Hypothalamus (tissue), 51 donors: ENCODE measurements at regions not wholly inside any gene's neighbourhood (a gene's known extent, or its start where the extent isn't known, plus 50 kb on each side); places are given as distances from the start of the nearest gene placed in this dataset.
"Not testable (repeated sequence)": the region's sequence is repeated elsewhere in the genome, so short reads cannot be mapped to it uniquely, and the experiment has no call there.

Source experiments
- DNase-seq, 51 donors: peaks; one replicate each; lab custom pipeline; 2025; lab: John Stamatoyannopoulos, UW

GRCh38 chr7:50920031-50920635 is 137.4 kb upstream of the GRB10 start:
- DNase-seq = no peak

DNA sequence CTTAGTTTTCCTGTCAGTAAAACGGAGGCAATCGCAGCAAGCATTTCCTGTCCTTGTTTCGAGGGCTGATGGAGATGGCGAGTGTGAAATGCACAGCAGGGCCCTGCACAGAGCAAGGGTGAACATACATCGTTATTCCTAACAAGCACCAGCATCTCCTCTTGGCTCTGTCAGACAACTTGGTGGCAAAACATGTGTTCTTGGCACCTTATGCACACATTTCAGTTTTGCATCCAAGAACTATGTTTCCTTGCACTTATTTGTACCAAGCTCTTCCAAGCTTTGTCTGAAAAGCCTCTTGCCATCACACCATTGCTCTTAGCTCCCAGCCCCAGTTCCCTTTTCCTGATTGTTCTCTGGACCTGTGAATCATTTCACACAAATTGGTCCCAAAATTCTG is 132.9 kb upstream of the GRB10 start:
- DNase-seq = no peak

- DNase-seq = no peak
Measured at GRCh38 chr7:50914460-50914859, 131.8 kb upstream of the GRB10 start.

- DNase-seq = no peak
Measured at GRCh38 chr7:50908628-50909290, 126.1 kb upstream of the GRB10 start.

DNA sequence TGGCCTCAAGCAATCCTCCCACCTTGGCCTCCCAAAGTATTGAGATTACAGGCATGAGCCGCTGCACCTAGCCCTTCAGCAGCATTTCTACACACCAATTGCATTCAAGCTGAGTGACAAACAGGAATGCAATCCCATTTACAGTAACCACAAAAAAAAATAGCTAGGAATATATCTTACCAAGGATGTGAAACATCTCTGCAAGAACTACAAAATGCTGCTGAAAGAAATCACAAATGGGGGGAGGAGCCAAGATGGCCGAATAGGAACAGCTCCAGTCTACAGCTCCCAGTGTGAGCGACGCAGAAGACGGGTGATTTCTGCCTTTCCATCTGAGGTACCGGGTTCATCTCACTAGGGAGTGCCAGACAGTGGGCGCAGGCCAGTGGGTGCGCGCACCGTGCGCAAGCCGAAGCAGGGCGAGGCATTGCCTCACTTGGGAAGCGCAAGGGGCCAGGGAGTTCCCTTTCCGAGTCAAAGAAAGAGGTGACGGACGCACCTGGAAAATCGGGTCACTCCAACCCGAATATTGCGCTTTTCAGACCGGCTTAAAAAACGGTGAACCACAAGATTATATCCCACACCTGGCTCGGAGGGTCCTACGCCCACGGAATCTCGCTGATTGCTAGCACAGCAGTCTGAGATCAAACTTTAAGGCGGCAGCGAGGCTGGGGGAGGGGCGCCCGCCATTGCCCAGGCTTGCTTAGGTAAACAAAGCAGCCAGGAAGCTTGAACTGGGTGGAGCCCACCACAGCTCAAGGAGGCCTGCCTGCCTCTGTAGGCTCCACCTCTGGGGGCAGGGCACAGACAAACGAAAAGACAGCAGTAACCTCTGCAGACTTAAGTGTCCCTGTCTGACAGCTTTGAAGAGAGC is 116.1 kb upstream of the GRB10 start:
- DNase-seq = not testable (repeated sequence)

GRCh38 chr7:50887061-50887460 is 104.4 kb upstream of the GRB10 start:
- not testable (repeated sequence) for DNase-seq

DNA sequence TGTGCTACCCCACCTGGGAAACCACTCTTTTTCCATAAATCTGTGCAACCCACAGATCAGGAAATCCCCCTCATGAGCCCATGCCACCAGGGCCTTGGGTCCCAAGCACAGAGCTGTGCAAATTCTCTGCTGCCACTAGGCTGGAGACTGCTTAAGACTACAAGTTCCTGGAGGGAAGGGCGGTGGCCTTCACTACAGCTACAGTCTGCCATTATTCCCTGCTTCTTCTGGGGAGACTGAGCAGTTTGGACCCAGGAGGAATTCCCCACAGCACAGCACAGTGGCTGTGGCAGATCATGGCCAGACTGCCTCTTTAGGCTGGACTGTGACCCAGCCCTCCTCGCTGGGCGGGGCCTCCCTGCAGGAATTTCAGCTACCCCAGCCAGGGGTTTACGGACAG is 89.7 kb upstream of the GRB10 start:
- DNase-seq = no peak

- DNase-seq = peak in 13 of 51 donors; percentile 3 to 61 (median 12)
Measured at GRCh38 chr7:50869108-50869725, 86.5 kb upstream of the GRB10 start.

DNA sequence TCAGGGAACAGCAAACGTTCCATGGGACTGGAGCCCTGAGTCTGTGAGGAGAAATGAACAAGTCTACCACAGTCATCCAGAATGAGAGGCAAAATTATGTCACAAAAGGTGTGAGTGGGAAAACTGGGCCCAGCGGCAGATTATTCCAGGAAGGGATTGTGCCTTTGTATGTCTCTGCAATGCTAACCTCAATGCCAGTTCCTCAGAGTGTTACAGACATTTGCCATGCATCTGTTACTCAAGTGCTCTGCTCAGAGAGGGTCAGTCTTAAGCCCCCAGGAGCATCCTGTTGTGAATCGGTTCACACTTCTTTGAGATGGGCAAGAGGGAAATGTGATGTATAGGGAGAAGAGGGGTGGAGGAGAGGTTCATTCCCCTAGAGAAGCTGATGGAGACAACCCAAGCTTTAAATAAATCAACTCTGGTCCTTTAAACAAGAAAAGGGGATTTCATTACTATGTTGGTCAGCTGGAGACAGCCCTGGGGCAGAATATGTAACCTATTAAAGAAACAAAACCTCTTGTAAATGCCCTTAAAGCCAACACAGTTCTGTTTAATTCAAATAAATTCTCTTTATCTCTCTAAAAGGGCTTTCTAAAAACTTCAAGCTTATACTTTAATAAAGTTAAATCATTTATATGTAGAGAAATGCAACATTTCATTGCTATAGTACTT is 85.9 kb upstream of the GRB10 start:
- DNase-seq = peak in 1 of 51 donors; percentile 2

- DNase-seq = no peak
Measured at GRCh38 chr7:50867034-50867356, 84.3 kb upstream of the GRB10 start.

DNA sequence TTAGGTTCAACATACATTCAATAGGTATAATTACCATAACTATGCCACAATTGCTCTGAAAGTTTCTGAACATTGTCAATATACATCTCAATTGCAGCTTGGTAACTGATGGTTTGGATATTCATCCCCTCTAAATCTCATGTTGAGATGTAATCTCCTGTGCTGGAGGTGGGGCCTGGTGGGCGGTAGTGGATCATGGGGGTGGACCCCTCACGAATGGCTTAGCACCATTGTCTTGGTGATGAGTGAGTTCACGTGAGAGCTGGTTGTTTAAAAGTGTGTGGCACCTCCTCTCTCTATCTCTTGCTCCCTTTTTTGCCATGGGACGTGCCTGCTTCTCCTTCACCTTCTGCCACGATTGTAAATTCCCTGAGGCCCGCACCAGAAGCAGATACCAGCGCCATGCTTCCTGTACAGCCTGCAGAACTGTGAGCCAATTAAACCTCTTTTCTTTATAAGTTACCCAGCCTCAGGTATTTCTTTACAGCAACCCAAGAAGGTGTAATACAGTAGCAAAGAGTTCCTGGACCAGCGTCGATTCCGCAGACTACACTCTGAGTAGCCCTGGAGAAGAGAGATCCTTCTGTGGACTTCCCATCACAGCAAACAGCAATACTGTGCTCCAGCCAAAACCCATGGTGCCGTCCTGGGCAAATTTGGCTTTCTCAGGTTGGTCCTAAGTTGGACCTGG is 83.8 kb upstream of the GRB10 start:
- no peak for DNase-seq

GRCh38 chr7:50865450-50865849 is 82.8 kb upstream of the GRB10 start:
- DNase-seq = no peak

- no peak for DNase-seq
Measured at GRCh38 chr7:50864694-50865093, 82.0 kb upstream of the GRB10 start.

DNA sequence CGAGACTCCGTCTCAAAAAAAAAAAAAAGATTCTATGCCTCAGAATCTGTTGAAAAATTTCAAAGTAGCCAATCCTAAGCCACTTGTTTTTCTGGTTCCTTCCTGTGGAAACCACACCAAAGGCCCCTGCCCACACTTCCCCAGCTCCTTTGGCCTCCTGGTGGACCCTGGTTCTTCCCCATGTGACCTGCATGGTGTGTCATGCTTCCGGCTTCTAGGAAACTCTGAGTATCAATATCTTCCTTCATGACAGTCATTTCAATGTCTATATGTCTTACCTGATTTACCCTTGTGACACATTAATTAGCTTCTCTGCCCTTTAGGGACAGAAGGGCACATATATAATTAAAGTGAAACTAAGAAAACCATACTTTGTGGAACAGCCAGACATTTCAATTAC is 80.4 kb upstream of the GRB10 start:
- no peak for DNase-seq

DNA sequence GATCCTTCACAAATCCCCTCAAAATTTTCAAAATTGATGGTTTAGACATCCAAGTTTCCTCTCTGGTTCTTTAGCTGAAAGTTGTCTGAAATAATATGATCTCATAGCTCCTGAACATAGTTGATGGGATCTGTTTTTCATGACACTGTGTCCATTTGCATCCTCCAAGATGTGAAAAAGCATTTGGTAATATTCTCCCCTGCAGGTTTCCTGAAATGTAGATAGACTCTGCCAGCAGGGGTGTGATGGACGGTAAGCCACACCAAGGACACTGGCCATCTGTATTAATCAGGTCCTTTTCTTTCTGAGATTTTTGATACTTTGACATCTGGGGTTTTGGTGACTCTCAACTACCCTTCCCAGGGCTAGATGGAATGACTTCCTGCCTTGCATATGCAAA is 79.6 kb upstream of the GRB10 start:
- no peak for DNase-seq

GRCh38 chr7:50860598-50860997 is 77.9 kb upstream of the GRB10 start:
- no peak for DNase-seq

DNA sequence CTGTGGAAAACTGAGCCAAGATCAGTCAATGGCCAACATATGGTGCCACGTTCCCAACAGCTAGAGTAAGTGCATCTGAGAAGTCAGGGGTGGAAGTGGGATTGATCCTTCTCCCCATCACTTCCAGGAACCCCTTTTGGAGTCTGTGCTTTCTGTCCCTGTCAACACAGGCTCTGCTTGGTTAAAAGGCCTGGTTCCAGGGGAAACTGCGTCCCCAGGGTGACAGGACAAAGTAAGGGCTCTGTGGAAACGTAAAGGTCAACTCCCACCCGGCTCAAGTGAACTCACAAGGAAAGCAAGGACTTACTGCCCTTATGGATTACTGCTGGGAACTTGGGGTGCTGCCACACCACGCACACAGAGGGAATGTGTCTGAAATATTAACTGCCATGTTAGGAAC is 77.5 kb upstream of the GRB10 start:
- DNase-seq = no peak

GRCh38 chr7:50858528-50859245 is 76.0 kb upstream of the GRB10 start:
- no peak for DNase-seq

DNA sequence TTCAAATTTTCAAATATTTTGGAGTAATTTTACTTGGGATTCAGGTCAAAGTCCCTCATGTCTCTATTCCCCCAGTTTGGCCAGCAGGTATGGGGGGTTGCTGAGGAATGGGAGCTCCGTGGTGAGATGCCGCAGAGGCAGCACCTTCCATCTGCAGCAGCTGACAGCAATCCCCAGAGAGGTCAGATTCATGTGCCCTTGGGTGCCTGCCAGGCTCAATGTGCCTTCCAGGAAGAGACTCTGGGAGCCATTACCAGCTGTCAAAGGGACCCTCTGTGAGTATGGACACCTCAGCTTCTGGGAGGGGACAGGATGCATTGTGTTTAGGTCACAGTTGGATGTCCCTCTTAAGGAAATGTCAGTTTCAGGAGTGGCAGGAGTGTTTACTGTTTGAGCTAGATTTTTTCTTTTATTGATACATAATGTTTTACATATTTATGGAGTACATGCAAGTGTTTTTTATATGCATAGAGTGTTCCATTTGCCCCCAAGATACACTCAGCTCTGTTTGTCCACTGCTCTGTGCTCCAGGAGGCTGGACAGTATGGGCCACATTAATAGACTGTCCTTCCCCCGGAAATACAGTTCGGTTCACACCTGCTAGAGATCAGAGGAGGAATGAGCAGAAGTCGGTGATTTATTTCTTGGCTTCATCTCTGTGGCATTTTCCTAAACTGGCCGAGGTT is 75.3 kb upstream of the GRB10 start:
- DNase-seq = no peak
